CMK (cell line): ENCODE measurements at regions not wholly inside any gene's neighbourhood (a gene's known extent, or its start where the extent isn't known, plus 50 kb on each side); places are given as distances from the start of the nearest gene placed in this dataset.
A peak's percentile ranks its signal among the peaks of the same experiment; 100 is the strongest.

Experiments
- DNase-seq: peaks from one replicate; pipeline ENCODE4 v3.0.0-alpha.2; 2010; ENCODE audit warnings: low read depth

- DNase-seq: no peak
Observed at GRCh38 chr13:108360139-108360538, 90.6 kb downstream of the TNFSF13B start.

- no peak for DNase-seq
Observed at GRCh38 chr13:108361769-108362168, 92.3 kb downstream of the TNFSF13B start.

GRCh38 chr13:108363666-108364065 is 94.1 kb downstream of the TNFSF13B start:
- DNase-seq: no peak

DNA sequence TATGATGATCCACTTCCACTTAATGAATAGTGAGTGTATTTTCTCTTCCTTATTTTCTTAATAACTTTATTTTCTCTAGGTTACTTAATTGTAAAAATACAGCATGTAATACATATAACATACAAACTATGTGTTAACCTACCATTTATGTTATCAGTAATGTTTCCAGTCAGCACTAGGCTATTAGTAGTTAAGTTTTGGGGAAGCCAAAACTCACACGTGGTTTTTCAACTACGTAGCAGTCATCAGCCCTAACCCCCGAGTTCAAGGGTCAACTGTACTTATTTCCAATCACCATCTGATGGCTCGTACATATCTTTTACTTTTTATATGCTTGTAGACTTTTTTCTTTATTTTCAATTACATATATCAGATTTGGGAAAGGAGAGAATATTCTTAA is 95.7 kb downstream of the TNFSF13B start:
- DNase-seq: no peak

GRCh38 chr13:108368250-108368905 is 98.9 kb downstream of the TNFSF13B start:
- DNase-seq: no peak

GRCh38 chr13:108369412-108369811 is 99.9 kb downstream of the TNFSF13B start:
- no peak for DNase-seq

DNA sequence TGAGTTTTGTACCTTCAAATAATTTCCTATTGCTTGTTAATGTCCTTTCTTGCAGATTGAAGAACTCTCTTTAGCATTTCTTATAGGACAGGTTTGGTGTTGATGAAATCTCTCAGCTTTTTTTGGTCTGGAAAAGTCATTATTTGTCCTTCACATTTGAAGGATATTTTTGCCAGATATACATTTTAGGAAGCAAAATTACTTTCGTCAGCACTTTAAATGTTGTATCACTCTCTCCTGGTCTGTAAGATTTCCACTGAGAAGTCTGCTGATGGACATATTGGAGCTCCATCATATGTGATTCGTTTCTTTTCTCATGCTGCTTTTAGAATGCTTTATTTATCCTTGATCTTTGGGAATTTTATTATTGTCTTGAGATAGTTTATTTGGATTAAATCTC is 105.5 kb downstream of the TNFSF13B start:
- DNase-seq: no peak

GRCh38 chr13:108375772-108376171 is 106.3 kb downstream of the TNFSF13B start:
- DNase-seq: no peak

DNA sequence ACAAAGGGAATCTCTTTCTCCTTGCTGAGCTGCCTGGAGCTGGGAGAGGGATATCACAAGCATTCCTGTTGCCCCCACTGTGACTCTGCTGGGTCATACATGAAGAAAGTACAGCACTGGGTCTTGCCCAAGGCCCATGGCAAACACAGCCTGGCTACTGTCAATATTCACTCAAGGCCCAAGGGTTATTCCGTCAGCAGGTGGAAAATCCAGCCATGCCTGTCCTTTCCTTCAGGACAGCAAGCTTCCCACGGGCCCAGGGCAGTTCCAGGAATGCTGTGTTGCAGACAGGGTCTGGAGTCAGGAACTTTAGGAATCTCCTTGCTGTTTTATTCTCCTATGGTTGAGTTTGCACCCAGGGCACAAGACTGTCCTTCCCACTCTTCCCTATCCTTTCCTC is 106.8 kb downstream of the TNFSF13B start:
- DNase-seq: no peak

DNA sequence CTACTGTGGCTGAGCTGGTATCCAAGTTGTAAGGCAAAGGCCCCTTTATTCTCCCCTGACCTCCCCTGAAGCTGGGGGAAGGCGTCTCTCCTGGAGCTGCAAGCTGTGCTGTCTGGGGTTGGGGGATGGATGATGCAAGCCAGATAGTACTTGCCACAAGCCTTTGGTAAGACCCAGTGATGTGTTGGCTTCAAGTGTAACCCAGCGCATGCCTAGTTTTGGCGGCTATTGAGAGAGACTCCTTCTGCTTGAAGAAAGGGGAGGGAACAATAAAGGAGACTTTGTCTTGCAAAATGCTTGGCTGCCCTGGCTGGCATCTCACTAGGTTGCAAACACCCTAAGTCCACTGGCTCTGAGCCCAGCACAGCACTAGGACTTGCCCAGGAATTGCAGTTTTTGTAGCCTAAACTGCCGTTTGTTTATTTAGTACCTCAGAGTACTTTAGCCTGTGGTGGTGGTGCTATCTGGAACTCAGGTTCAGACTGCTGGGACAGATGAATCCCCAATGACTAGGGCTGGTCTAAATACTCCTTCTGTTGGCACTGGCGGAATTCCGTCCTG is 108.2 kb downstream of the TNFSF13B start:
- DNase-seq: no peak

DNA sequence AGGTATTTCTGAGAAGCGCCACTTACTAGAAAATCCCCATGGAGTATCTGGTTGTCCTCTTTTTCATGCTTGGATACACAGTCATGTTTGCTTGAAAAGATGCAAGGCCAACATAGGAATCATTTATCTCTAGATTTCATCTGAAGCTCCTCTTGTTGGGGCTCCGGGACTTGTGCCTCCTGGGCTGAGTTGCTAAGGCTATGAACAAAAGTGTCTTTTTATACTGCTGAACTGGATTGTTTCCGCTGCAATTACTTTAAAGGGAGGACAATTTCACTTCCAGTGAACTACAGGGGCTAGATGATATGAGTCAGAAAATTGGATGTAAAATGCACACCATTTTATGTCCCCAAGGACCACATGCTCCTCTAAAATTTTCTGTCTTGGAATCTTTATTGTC is 114.1 kb downstream of the TNFSF13B start:
- DNase-seq: no peak

- no peak for DNase-seq
Observed at GRCh38 chr13:108387156-108387555, 117.6 kb downstream of the TNFSF13B start.

- DNase-seq: no peak
Observed at GRCh38 chr13:108402850-108403249, 133.3 kb downstream of the TNFSF13B start.

GRCh38 chr13:108407495-108407894 is 138.0 kb downstream of the TNFSF13B start:
- DNase-seq: no peak

- no peak for DNase-seq
Observed at GRCh38 chr13:108408672-108409071, 139.2 kb downstream of the TNFSF13B start.

DNA sequence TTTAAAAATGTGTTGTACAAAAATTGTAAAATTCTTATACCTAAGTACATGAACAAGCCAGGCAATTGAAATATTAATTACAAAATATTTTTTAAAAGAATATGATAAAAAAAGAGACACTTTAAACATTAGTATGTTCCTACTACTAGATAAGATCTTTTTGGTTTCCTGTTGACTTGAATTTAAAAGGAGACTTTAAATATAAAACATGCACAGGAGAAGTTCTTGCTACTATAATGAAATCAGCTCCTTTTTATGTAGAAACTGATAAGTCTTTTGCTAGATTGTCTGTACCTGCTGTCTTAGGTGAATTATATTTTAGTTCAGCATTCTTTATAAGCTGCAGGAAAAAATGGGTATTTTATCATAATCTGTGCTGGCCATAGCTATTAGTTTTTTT is 140.2 kb downstream of the TNFSF13B start:
- no peak for DNase-seq

GRCh38 chr13:108419768-108420167 is 150.2 kb downstream of the TNFSF13B start:
- DNase-seq: peak; percentile 14

GRCh38 chr13:108425056-108425455 is 155.5 kb downstream of the TNFSF13B start:
- no peak for DNase-seq

DNA sequence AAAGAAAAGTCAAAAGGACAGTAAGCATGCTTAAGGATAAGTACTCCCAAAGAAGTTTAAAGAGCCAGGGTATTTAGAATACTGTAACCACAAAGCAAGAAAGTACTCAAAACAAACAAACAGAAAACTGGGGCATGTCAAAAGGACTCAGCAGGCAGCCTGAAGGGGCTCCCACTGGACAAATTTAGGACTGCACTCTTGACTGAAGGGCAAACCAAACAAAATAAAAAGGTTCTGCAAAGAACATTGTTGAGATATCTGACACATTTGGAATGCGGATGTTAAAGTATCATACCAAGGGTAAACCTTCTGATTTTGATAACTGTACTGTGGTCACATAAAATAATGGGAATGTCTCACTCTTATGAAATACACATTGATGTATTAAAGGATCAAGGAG is 157.4 kb downstream of the TNFSF13B start:
- DNase-seq: no peak

GRCh38 chr13:108427355-108427754 is 157.8 kb downstream of the TNFSF13B start:
- DNase-seq: no peak

- DNase-seq: no peak
Observed at GRCh38 chr13:108428691-108429090, 159.2 kb downstream of the TNFSF13B start.

GRCh38 chr13:108433976-108434755 is 164.6 kb downstream of the TNFSF13B start:
- DNase-seq: no peak

- no peak for DNase-seq
Observed at GRCh38 chr13:108435393-108436149, 166.1 kb downstream of the TNFSF13B start.
